ENCODE measurements at regions not wholly inside any gene's neighbourhood (a gene's known extent, or its start where the extent isn't known, plus 50 kb on each side); places are given as distances from the start of the nearest gene placed in this dataset.

DNA sequence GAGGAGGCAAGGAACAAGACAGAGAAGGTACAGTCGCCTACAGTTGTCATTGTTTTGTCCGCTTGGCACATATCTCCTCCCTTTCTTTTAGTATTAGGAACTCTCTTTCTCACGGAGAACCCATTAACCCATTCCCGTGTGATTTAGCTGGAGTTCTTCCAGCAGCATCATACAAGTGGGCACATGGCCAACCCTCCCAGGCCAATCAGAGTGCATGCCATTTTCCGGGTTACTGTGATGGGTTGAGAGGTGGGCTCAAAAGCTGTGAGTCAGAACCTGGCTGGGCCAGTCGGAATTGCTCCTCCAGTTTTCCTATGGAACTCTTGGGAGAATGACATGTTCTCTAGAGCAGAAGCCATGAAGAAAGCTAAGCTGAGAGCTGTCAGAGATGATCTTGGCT lies 83.1 kb upstream of the SOD1 start:
- TF ChIP-seq, protein P1, sequence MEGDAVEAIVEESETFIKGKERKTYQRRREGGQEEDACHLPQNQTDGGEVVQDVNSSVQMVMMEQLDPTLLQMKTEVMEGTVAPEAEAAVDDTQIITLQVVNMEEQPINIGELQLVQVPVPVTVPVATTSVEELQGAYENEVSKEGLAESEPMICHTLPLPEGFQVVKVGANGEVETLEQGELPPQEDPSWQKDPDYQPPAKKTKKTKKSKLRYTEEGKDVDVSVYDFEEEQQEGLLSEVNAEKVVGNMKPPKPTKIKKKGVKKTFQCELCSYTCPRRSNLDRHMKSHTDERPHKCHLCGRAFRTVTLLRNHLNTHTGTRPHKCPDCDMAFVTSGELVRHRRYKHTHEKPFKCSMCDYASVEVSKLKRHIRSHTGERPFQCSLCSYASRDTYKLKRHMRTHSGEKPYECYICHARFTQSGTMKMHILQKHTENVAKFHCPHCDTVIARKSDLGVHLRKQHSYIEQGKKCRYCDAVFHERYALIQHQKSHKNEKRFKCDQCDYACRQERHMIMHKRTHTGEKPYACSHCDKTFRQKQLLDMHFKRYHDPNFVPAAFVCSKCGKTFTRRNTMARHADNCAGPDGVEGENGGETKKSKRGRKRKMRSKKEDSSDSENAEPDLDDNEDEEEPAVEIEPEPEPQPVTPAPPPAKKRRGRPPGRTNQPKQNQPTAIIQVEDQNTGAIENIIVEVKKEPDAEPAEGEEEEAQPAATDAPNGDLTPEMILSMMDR (IDR thresholded peaks at IDR 0.05 in 2 of 3, conservative IDR thresholded peaks at IDR 0.05 in 1 of 3; ENCODE audit: control insufficient read depth in 2 of 3, extremely low read depth in 1 of 3, insufficient read depth in 1 of 3, low read depth in 3 of 3, low read length in 3 of 3), result no peak
- TF ChIP-seq GABPA (IDR thresholded peaks at IDR 0.05; ENCODE audit: low read depth) (no peak), HDAC6 (IDR thresholded peaks at IDR 0.05; ENCODE audit: unreplicated experiment) (no peak), NRF1 (conservative IDR thresholded peaks at IDR 0.05; ENCODE audit: low read depth, low read length) (no peak), RBBP5 (conservative IDR thresholded peaks at IDR 0.05) (no peak), ZNF687 (IDR thresholded peaks at IDR 0.05) (no peak), ATF3 (IDR thresholded peaks at IDR 0.05; ENCODE audit: borderline replicate concordance, extremely low read depth, low read depth, low read length) (no peak), POLR2A (IDR thresholded peaks at IDR 0.05; ENCODE audit: low read depth, low read length) (no peak)
- TF ChIP-seq, protein P2, sequence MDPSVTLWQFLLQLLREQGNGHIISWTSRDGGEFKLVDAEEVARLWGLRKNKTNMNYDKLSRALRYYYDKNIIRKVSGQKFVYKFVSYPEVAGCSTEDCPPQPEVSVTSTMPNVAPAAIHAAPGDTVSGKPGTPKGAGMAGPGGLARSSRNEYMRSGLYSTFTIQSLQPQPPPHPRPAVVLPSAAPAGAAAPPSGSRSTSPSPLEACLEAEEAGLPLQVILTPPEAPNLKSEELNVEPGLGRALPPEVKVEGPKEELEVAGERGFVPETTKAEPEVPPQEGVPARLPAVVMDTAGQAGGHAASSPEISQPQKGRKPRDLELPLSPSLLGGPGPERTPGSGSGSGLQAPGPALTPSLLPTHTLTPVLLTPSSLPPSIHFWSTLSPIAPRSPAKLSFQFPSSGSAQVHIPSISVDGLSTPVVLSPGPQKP (IDR thresholded peaks at IDR 0.05; ENCODE audit: low read depth, low read length), result no peak
- TF ChIP-seq, protein P3, sequence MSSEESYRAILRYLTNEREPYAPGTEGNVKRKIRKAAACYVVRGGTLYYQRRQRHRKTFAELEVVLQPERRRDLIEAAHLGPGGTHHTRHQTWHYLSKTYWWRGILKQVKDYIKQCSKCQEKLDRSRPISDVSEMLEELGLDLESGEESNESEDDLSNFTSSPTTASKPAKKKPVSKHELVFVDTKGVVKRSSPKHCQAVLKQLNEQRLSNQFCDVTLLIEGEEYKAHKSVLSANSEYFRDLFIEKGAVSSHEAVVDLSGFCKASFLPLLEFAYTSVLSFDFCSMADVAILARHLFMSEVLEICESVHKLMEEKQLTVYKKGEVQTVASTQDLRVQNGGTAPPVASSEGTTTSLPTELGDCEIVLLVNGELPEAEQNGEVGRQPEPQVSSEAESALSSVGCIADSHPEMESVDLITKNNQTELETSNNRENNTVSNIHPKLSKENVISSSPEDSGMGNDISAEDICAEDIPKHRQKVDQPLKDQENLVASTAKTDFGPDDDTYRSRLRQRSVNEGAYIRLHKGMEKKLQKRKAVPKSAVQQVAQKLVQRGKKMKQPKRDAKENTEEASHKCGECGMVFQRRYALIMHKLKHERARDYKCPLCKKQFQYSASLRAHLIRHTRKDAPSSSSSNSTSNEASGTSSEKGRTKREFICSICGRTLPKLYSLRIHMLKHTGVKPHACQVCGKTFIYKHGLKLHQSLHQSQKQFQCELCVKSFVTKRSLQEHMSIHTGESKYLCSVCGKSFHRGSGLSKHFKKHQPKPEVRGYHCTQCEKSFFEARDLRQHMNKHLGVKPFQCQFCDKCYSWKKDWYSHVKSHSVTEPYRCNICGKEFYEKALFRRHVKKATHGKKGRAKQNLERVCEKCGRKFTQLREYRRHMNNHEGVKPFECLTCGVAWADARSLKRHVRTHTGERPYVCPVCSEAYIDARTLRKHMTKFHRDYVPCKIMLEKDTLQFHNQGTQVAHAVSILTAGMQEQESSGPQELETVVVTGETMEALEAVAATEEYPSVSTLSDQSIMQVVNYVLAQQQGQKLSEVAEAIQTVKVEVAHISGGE (CRISPR knock-in tag; IDR thresholded peaks at IDR 0.05), result no peak
